ENCODE measurements at regions not wholly inside any gene's neighbourhood (a gene's known extent, or its start where the extent isn't known, plus 50 kb on each side); places are given as distances from the start of the nearest gene placed in this dataset.
"Not testable (repeated sequence)": the region's sequence is repeated elsewhere in the genome, so short reads cannot be mapped to it uniquely, and the experiment has no call there.

GRCh38 chr2:183840061-183840584 is 715.9 kb downstream of the NUP35 start:
- no peak for TF ChIP-seq CTCF (IDR thresholded peaks at IDR 0.05; ENCODE audit: borderline replicate concordance, control extremely low read depth, extremely low read depth, insufficient read depth, missing control alignments)
- in situ Hi-C loops (cut with MboI; ENCODE audit: low sequenced_read_pairs, unreplicated experiment) = no loop called here
- DNase-seq (ENCODE audit: low spot score) = no peak

- DNase-seq (ENCODE audit: low spot score); in situ Hi-C loops (cut with MboI; ENCODE audit: low sequenced_read_pairs, unreplicated experiment): not testable (repeated sequence)
These were observed 725.6 kb downstream of the NUP35 start for GRCh38 chr2:183849826-183850225.

GRCh38 chr2:183859129-183859528 is 734.9 kb downstream of the NUP35 start:
- TF ChIP-seq CTCF (IDR thresholded peaks at IDR 0.05; ENCODE audit: borderline replicate concordance, control extremely low read depth, extremely low read depth, insufficient read depth, missing control alignments) = no peak
- no peak for DNase-seq (ENCODE audit: low spot score)
- in situ Hi-C loops (cut with MboI; ENCODE audit: low sequenced_read_pairs, unreplicated experiment) = no loop called here

- in situ Hi-C loops (cut with MboI; ENCODE audit: low sequenced_read_pairs, unreplicated experiment) = no loop called here
- TF ChIP-seq CTCF (IDR thresholded peaks at IDR 0.05; ENCODE audit: borderline replicate concordance, control extremely low read depth, extremely low read depth, insufficient read depth, missing control alignments) = no peak
These were observed 731.7 kb upstream of the ZNF804A start for GRCh38 chr2:183866666-183867065.

GRCh38 chr2:183867206-183867605 is 731.1 kb upstream of the ZNF804A start:
- in situ Hi-C loops (cut with MboI; ENCODE audit: low sequenced_read_pairs, unreplicated experiment) = no loop called here
- no peak for DNase-seq (ENCODE audit: low spot score)
- TF ChIP-seq CTCF (IDR thresholded peaks at IDR 0.05; ENCODE audit: borderline replicate concordance, control extremely low read depth, extremely low read depth, insufficient read depth, missing control alignments) = no peak

More at GRCh38 chr2:183866666-183867065, 731.7 kb upstream of the ZNF804A start:
- no peak for DNase-seq (ENCODE audit: low spot score)

- in situ Hi-C loops (cut with MboI; ENCODE audit: low sequenced_read_pairs, unreplicated experiment) = no loop called here
- no peak for TF ChIP-seq CTCF (IDR thresholded peaks at IDR 0.05; ENCODE audit: borderline replicate concordance, control extremely low read depth, extremely low read depth, insufficient read depth, missing control alignments)
- no peak for DNase-seq (ENCODE audit: low spot score)
These were observed 730.2 kb upstream of the ZNF804A start for GRCh38 chr2:183868153-183868552.

- in situ Hi-C loops (cut with MboI; ENCODE audit: low sequenced_read_pairs, unreplicated experiment) = no loop called here
- TF ChIP-seq CTCF (IDR thresholded peaks at IDR 0.05; ENCODE audit: borderline replicate concordance, control extremely low read depth, extremely low read depth, insufficient read depth, missing control alignments) = no peak
- DNase-seq (ENCODE audit: low spot score) = no peak
These were observed 729.6 kb upstream of the ZNF804A start for GRCh38 chr2:183868707-183869106.
